ENCODE measurements at regions not wholly inside any gene's neighbourhood (a gene's known extent, or its start where the extent isn't known, plus 50 kb on each side); places are given as distances from the start of the nearest gene placed in this dataset.
"Not testable (repeated sequence)": the region's sequence is repeated elsewhere in the genome, so short reads cannot be mapped to it uniquely, and the experiment has no call there.

GRCh38 chr7:152501506-152501905 is 65.7 kb upstream of the KMT2C start:
- DNase-seq: no peak

- DNase-seq: not testable (repeated sequence)
These were observed 64.2 kb upstream of the KMT2C start for GRCh38 chr7:152499969-152500368.

GRCh38 chr7:152495867-152496266 is 60.1 kb upstream of the KMT2C start:
- DNase-seq: no peak

GRCh38 chr7:152492952-152493351 is 57.1 kb upstream of the KMT2C start:
- no peak for DNase-seq

- no peak for DNase-seq
These were observed 53.2 kb upstream of the KMT2C start for GRCh38 chr7:152489044-152489443.

- DNase-seq: no peak
These were observed 51.2 kb upstream of the KMT2C start for GRCh38 chr7:152486968-152487367.

- DNase-seq: no peak
These were observed 50.0 kb upstream of the KMT2C start for GRCh38 chr7:152485826-152486225.
